NAMALWA (cell line): ENCODE measurements at regions not wholly inside any gene's neighbourhood (a gene's known extent, or its start where the extent isn't known, plus 50 kb on each side); places are given as distances from the start of the nearest gene placed in this dataset.

ENCODE experiments used
- DNase-seq: peaks from one replicate; pipeline ENCODE4 v3.0.0-alpha.2; 2015; ENCODE audit warnings: low spot score

DNA sequence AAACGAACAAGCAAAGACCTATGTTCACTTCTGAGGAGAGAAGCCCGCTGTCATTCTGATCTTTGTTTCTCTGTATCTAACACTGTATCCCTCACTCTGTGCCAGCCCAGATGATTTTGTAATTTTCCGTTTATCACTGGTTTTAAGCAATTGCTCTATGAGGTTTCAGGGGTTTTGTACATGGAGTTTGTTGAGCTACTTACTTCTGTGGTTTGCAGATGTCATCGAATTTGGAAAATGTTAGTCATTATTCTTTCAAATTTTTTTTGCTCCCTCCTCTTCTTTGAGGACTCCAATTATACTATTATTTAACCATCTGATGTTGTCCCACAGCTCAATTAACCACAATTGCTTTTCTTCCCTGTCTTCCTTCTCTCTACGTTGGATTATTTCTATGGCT is 650.9 kb upstream of the IGFBP3 start:
- no peak for DNase-seq

DNA sequence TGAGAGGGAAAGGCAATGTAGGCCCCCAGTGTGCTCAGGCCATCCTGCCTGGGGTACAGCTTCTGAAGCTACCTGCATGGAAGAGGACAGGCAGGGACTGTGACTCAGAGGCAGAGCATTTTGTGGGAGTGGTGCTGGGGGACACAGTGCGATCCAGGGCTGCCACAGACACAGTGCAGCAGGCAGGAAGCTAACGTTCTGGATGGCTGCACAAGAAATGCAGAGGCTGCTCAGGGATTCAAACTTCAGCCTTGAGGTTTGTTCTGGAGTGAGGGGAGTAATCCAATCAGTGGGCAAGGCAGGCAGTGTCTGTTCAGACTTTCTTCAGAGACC is 648.0 kb upstream of the IGFBP3 start:
- DNase-seq: no peak

DNA sequence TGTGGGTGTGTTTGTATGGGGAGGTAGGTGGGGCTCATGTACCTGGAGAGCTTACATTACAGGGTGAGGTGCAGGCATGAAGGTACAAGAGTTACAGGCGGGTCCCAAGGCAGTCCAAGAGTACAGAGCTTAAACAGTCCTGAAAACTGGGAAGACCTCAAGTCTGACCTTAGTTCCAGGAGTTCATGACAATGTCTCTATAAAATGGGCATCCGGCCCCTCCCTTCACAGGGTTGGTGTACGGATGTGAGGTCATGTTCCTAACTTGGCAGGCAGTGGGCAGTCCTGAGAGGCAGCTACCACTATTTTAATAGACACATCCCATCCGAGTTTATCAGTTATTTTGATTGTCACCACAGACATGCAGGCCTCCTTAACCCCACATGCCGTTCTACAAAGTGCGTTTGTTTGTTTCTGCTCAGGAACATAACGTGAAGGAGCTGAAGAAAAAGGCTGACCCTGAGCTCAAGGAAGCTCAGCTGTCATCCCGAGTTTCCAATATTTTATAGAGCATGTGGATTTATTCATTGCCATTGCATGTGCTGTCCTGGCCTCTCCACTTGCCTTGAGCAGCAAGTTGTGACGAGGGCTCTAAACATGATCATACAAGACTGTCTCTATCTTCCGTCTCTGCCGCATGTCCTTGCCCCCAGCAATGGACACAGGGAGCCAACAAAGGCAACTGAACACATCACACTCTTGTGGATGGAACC is 647.5 kb upstream of the IGFBP3 start:
- DNase-seq: no peak

DNA sequence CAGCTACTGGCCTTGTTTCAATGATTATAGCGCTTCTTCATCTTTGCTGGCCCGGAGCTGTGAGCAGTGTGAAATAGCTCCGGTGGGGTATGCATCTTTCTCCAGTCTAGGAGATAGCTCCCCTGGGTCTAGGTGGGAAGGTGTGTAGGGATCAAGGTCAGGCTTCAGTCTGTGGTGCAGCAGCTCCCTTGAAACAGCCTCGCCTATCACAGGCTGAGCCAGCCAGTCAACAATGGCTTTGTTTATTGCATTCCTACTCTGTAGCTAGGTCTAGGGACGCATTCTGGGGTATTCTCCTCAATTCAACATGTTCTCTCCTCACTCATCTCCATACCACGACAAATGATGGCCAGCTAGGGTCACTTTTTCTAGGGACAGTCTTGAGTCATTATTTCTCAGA is 646.8 kb upstream of the IGFBP3 start:
- DNase-seq: no peak

DNA sequence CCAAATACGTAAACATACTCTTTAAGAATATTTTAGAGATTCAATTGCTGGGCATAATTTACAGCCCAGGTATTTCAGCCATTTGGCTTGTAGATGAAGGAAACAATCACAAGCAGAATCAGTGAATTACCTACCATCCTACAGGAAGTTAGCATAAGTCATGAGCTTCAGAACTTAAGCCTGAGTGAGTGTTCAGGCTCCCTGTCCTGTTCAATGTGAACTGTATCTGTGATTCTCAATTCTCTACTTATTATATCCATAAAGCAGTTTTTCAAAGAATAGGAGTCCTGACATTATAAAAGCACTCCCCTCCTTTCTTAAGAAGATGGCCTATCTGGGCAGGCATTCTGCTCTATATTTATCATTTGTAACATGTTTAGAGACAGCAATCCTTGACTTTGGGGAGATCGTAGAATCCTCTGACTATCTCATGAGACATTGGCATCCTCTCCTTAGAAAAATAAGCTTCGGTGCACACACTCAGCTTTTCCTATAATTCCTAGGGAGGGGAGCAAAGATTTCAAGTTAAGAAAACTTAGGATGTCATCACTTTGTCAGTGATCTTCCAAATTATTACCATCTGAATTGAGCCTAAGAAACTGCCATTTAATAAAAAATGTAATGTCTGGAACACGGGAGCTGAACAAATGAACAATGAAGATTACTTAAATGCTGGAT is 645.2 kb upstream of the IGFBP3 start:
- DNase-seq: no peak

DNA sequence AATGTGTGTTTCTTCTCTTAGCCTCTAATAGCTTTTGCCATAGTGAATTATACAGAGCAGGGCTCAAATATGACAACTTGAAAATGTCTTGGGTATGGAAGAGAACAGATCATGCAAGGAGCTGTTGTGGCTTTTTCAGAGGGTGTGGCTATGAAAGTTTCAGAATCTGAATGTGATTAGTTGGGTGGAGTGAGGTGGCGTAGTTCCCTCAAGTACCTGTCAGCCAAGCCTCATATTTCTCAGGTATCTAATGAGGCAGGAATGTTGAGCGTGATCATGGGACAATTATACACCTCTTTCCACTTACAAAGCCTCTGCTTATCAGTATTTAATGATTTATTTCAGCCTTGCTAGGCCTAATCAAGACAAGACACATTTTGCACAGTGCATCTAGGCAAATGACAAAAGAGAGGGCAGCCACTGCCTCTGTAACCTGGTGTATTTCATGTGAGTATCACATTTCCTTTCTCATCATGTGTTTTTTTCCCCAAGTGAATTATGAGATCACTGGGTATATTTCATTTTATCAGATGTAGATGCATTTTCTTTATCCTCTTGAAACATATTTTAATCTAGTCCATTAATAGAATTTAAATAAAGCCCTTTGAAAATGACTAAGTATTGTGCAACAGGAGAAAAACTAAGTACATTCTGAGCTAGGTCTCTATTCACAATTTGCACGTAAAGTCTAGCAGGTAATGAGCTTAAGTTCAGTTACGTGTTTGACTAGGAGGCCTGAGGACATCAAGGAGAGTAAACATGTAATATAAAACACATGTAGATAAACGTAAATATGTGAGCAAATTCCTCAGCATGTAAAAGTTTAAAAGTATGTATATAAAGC is 644.4 kb upstream of the IGFBP3 start:
- DNase-seq: no peak

DNA sequence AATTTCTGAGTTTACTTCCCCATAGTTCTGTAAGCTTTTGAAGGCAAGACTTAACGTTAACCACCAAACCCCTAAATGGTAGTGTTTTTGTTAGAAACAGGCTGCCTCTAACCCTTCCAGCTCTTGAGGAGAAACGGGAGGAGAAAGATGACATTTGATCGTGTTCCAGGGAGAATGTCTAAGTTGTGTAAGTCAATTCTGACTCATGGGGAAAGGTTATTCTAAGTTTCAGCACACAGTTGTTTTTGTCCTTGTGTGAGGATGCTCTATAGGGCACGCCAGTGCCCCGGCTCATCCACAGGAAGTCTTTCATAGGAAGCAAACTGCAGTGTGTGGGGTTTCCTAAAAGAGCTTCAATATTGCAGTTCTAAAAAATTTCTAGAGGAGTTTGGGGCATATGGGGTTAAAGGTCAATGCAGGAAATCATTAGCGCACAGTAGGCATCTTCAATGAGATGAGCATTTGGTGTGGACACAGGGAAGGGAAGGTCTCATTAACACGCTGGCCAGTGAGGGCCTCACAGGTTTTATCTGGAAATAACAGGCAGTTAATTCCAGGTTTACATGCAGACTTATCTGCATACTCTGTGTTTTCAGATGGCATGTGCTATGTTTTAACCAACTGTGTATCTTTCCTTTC is 638.2 kb upstream of the IGFBP3 start:
- no peak for DNase-seq

DNA sequence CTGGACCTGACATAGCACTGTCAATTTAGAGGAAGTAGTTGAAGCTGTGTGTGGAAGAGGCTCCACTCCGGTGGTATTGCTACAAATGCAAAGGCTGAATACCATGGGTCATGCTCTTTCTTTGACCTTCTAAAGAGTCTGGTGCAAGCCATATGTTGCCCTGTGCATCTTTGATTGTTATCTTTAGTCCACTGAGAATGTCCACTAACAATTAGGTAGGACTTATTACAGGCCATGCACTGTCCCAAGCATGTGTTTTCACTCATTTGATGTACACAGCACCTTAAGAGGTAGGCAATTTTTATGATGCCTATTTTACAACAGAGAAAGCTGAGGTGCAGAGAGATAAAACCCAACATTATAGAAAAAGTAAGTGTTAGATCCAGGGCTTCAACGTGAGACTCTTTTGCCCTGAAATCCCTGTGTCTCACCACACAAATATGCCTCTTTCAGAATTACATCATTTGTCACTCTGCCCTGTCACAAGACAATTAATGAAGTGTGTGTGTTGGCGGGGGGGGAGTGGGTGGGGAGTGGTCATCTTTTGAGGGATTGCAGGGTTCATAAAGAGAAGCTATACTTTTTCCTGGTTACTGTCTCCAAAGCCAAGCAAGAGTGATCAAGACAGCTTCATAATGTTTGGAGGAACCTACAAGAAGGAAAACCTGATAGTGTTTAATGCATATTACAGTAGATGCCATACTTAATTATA is 637.6 kb upstream of the IGFBP3 start:
- no peak for DNase-seq

DNA sequence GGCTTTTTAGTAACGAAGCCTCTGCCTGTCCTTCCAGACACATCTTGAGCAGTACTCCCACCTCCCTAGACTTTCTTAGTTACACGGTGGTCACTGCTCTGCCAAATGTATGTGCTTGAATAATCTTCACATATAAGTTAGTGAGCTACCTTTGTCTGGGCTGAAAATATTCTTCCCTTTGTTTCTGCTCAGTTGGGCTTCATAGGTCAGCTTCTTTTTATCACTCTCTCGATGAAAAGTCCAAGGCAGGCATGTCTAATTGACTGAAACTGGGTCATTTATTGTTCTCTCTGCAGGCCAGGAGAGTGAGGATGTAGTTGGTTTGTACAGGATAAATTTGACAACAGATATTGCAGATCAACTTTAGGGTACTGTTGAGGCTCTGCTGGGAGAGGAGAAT is 636.7 kb upstream of the IGFBP3 start:
- DNase-seq: no peak

DNA sequence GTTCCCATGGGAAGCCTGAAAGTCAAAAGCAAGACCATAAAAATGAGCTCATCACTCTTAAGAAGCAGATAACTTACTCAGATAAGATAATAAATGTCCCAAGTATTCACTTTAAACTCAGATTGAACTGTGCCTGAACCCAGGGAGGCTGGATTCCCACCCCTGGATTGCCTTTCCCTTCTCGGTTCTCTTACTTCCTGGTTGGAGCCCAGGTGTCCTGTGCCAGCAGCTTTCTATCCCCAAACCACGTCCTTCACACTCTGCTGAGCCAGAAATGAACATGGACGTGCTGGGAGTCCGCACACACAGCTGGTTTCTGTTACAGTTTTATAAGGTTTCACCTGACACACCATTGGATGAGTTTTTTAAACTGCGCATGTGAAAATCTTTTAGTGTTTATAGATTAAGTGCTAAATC is 636.2 kb upstream of the IGFBP3 start:
- DNase-seq: no peak

DNA sequence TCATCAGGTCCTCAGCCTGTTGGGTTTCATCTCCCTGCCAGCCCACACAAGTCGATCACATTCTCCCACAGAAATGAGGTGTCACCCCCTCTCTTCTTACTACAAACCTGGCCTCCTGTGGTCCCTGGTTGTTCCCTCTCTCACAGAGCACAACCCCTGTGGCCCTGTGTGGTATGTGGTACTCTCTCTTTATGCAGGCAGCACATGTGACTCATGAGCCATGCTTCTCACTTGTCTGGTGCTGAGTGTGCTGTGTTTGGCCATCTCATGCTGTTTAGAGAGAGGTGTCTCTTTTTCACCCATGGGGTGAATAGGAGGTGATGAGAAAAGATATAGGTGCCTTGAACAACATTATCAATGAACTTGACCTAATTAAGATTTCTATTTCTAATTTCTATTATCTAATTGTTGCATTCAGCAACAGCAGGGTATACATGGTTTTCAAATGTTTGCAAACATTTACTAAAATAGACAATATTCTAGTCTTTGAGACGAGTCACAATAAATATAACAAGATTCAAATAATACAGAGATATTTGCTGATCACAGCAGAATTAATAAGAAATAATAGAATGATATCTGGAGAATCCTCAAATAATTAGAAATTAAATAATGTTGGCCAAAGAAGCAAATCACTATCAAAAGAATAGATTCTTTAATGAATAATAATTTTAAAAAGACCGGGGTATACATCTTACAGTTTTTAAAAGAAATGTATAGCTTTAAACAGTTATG is 633.8 kb upstream of the IGFBP3 start:
- DNase-seq: no peak

DNA sequence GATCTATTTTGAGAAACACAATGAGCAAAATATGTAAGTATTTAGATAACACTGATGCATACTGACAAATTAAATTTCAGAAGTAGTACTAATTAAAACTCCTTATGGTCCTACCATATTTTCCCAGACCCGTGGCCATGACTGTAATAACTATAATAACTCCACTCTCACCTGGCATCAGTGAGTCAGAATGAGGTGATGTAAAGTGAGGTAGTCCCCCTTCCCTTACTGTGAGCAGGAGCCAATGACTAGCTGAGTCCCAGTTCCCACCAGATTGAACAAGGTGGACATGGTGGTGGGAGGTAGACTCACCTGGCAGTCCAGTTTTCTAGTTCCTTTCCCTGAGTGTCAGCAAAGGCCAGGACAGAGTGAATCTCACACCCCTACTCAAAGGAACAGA is 630.5 kb upstream of the IGFBP3 start:
- no peak for DNase-seq

DNA sequence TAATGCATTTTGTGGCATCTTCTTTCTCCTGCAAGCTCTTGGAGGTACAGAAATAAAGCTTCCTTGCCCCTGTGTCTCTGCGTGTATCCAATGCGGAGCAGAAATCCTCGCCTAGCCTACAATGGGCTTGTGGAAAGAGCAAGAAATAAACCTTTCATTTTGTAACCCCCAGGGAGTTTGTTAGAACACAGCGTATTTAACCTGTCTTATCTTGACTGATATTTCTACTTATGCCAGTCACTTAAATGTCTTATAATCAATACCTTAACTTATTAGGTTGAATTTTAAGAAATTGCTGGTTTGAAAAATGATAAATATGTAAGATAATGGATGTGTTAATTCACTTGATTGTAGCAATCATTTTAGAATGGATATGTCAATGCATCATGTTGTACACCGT is 629.8 kb upstream of the IGFBP3 start:
- DNase-seq: no peak

DNA sequence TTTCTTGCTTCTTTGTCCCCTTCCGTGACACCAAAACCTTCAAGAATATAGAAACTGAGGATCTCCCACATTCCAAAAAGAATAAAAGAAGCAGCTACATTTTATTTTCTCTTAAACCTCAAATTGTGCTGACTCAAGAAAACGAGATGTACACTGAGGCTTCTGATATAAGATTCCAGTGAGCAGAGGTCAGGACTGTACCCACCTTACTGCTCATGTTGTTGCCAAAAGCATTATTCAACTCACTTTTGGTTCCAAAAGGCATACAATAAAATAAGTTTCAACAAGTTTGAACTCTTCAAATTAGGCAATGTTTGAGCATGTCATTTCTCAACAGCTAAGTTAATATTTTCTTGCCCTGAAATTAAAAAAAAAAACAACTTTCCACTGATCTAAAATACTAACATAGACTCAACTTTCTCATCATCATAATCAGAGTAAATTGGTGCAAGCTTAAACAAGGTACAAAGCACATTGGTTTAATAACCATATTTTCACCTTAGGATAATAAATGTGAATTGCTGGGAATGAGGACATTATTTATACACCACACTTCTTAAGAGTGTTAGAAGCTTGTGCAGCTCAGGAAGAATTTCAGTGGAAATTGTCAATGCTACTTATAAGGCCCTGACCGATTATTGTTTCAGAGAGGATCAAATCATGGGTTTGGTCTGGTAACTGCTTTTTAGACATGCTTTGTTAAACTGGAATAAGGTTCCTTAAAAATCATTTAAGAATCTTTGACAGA is 629.0 kb upstream of the IGFBP3 start:
- DNase-seq: no peak

DNA sequence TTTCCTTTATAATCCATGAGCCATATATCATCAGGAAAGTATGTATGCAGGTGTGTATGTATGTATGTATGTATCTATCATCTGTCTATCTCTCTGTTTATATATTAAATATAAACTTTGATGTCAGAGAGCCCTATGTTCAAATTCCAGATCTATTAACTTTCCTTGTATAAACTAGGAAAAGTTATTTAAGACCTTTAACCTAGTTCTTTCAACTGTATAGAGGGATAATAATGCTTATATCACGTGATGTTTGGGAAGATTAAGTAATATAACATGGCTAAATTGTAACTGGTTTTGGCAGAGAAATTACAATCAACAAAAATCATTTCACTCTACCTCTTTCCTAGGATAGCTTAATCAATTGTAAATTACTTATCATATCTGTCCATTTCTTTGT is 628.3 kb upstream of the IGFBP3 start:
- no peak for DNase-seq

DNA sequence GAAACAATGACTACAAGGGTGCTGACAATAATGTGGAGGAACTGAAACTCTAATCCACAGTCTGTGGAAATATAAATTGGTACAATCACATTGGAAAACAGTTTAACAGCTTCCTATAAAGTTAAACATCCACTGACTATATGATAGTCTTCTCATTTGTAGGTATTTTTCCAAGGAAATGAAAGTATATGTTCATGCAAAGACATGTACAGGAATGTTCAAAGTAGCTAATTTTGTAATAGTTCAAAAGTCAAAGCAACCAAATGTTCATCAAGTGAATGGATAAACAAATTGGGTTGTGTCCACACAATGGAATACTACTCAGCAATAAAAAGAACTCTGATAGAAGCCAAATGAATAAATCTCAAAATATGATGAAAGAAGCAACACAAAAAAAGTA is 626.0 kb upstream of the IGFBP3 start:
- no peak for DNase-seq

DNA sequence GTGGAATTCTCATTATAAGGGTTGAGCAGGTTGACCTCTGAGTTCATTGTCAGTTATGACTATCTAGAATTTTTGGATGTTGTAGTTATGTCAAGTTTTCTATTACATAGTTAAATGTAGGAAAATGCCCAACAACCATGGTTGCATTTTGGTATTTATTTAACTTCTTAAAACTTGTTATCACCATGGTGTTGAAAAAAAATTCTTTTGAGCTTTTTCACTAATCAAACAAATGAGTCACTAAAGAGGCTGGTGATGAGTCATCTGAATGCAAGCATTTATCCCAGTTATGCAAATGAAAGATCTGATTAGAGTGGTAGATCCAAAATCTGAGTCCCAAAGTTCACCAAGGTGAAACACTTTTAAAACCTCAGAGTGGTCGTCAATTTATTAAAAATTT is 624.7 kb upstream of the IGFBP3 start:
- DNase-seq: no peak

DNA sequence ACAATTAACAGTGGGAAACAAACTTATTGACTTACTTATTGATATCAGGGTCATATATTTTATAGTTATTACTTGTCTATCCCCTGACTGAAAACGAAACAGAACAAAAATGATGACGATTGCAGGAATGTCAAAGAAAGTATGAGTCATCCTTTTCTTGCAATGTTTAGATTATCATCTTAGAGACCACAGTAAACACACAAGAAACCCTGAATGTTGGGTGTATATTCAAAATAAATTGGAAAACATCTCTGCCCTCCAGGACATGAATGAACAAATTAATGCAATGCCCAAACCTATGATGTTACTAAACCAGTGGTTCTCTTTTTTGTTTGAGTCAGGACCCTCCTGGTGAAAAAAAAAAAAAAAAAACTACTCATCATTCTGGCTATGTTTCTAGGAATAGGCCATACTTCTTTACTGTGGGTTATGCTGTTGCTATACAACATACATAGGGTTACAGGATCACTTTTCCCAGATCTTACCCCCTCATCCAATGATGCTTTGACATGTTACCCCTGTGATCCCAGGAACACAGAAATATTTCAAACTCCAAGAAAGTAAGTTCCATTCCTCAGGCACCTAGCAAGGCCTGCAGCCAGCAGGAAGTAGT is 623.4 kb upstream of the IGFBP3 start:
- DNase-seq: no peak

DNA sequence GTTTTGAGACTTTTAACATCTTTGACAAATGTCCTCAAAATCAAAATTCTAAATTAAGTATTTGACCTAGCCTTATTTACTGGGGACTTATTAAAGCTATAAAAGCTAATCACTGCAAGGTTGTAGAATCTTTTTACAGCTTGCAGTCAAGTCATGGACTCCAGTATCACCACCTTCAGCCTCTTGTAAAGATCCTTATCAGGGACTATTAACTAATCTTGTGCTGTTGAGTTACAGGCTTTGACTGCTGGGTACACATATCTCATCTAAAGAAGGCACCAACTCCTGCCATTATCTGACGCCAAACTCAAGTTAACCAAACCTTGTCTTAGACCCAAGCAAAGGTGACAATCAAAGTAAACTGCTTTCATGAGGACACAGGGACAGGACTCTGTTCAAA is 621.0 kb upstream of the IGFBP3 start:
- DNase-seq: no peak

DNA sequence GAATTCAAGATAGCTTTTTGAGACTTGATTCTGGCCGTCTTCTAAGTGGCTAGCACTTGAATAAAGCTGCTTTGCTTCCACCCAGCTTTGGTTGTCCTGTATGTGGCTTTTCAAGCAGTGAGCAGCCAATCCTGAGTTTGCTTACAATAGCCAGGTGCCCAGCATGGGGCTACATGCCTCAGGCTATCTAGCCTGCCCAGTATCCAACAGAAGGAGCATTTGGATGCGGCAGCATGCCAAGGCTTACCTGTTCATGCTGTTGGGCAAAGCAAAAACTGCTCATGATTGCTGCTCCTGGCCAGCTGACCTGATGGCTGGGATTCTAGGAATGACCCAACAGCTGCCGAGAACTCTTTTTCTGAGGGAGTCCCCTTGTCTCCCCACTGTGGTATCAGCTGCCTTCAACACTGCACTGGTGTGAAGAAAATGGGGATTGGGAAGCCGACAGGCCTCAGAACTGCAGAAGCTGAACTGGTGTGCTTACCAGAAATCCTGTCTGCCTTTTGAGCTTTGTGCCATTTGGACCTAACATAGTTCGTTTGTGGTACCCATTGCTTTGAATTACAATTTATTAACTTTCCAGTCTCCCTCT is 618.9 kb upstream of the IGFBP3 start:
- DNase-seq: no peak
